ENCODE measurements at regions not wholly inside any gene's neighbourhood (a gene's known extent, or its start where the extent isn't known, plus 50 kb on each side); places are given as distances from the start of the nearest gene placed in this dataset.

DNA sequence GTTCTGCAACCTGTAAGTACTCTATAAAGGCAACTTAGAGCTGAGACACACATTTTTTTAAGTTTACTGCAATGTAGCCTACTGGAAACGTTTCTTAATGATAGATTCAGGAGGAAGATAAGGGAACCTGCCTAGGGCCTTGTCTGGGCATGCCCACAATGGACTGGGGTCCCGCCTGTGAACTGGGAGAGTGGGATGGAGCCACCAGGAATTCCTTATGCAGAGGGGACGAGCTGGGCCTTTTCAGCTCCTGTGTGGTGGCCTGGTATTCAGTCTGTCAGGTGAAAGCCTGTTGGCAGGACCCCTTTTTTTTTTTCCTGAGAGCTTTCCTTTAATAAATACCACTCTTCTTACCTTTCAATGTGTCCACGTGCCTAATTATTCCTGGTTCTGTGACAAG lies 384.4 kb upstream of the ZWINT start (continued):
- TF ChIP-seq, protein P1, sequence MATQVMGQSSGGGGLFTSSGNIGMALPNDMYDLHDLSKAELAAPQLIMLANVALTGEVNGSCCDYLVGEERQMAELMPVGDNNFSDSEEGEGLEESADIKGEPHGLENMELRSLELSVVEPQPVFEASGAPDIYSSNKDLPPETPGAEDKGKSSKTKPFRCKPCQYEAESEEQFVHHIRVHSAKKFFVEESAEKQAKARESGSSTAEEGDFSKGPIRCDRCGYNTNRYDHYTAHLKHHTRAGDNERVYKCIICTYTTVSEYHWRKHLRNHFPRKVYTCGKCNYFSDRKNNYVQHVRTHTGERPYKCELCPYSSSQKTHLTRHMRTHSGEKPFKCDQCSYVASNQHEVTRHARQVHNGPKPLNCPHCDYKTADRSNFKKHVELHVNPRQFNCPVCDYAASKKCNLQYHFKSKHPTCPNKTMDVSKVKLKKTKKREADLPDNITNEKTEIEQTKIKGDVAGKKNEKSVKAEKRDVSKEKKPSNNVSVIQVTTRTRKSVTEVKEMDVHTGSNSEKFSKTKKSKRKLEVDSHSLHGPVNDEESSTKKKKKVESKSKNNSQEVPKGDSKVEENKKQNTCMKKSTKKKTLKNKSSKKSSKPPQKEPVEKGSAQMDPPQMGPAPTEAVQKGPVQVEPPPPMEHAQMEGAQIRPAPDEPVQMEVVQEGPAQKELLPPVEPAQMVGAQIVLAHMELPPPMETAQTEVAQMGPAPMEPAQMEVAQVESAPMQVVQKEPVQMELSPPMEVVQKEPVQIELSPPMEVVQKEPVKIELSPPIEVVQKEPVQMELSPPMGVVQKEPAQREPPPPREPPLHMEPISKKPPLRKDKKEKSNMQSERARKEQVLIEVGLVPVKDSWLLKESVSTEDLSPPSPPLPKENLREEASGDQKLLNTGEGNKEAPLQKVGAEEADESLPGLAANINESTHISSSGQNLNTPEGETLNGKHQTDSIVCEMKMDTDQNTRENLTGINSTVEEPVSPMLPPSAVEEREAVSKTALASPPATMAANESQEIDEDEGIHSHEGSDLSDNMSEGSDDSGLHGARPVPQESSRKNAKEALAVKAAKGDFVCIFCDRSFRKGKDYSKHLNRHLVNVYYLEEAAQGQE (IDR thresholded peaks at IDR 0.05; ENCODE audit: unreplicated experiment): no peak
- TF ChIP-seq JUNB (IDR thresholded peaks at IDR 0.05; ENCODE audit: unreplicated experiment) (no peak), CREB1 (CRISPR knock-in tag; IDR thresholded peaks at IDR 0.05; ENCODE audit: low read depth) (no peak)

DNA sequence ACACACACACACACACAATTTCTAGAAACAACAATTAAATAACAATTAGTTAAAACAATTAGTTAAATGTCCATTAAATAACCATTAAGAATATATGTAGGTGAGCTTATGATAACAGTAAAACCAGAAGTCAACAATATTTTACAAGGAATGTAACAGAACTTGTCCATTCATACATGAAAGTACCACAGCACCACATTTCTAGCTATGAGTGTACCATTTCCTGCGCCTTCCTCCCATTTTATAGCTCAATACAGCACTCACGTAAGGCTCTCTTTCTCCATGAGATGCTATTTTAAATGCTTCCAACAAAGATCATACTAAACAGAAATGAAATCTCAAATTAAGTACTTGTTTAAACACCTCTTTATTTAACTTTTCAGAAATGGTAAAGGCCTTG lies 367.3 kb upstream of the ZWINT start:
- no peaks in the 10 kb centered on the region for H3K79me2 ChIP-seq (replicated peaks; ENCODE audit: insufficient read depth)

DNA sequence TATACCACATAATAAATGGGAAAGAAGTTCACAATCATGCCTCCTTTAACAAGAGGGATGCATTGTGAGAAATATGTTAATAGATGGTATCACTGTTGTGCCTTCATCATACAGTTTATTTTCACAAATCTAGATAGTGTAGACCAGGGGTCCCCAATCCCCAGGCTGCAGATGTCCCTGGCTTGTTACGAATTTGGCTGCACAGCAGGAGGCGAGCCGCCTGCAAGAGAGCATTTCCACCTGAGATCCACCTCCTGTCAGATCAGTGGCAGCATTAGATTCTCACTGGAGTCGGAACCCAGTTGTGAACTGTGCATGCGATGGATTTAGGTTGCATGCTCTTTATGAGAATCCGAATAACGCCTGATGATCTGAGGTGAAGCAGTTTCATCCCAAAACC lies 361.9 kb upstream of the ZWINT start:
- Histone ChIP-seq H2AFZ (no peak overlapping the region), H3K27me3 (ENCODE audit: insufficient read depth) (no peaks in the 10 kb centered on the region), H3K27ac (ENCODE audit: low read depth) (no peak overlapping the region), H3K9me2 (ENCODE audit: insufficient read depth) (no peaks in the 10 kb centered on the region), H3K4me2 (no peak overlapping the region), H3F3A (replicated peaks; ENCODE audit: low read depth) (no peaks in the 10 kb centered on the region), H4K20me1 (replicated peaks; ENCODE audit: insufficient read depth) (no peaks in the 10 kb centered on the region), H3K79me2 (replicated peaks; ENCODE audit: insufficient read depth) (no peaks in the 10 kb centered on the region), H3K4me1 (ENCODE audit: insufficient read depth) (no peaks in the 10 kb centered on the region), H3K36me3 (ENCODE audit: insufficient read depth) (no peaks in the 10 kb centered on the region), H3K4me3 (no peak overlapping the region)
- no peaks in the 10 kb centered on the region for H3K27me3 Mint-ChIP-seq (ENCODE audit: insufficient read depth, low read depth, poor library complexity)
- peaks cover 2% of the 10 kb centered on the region; the same call in 1 of the 3 replicates for H3K4me1 Mint-ChIP-seq
- H3K4me3 Mint-ChIP-seq: no peak overlapping the region
- DNase-seq (ENCODE audit: low spot score) (peak; percentile 13), ATAC-seq (no peak)
- no peaks in the 10 kb centered on the region for H3K9me3 Mint-ChIP-seq
- no peak overlapping the region for H3K27ac Mint-ChIP-seq
- no peaks in the 10 kb centered on the region for H3K36me3 Mint-ChIP-seq (ENCODE audit: low read depth)
- TF ChIP-seq STAT1 (IDR thresholded peaks at IDR 0.05; ENCODE audit: unreplicated experiment) (no peak), ZNF114 (CRISPR knock-in tag; IDR thresholded peaks at IDR 0.05) (no peak), NANOG (IDR thresholded peaks at IDR 0.05; ENCODE audit: borderline replicate concordance) (no peak), EZH2 (IDR thresholded peaks at IDR 0.05; ENCODE audit: low read depth, unreplicated experiment) (no peak), JUNB (IDR thresholded peaks at IDR 0.05; ENCODE audit: unreplicated experiment) (no peak), POLR2AphosphoS5 (IDR thresholded peaks at IDR 0.05; ENCODE audit: low read depth) (no peak)
- TF ChIP-seq, protein P2, sequence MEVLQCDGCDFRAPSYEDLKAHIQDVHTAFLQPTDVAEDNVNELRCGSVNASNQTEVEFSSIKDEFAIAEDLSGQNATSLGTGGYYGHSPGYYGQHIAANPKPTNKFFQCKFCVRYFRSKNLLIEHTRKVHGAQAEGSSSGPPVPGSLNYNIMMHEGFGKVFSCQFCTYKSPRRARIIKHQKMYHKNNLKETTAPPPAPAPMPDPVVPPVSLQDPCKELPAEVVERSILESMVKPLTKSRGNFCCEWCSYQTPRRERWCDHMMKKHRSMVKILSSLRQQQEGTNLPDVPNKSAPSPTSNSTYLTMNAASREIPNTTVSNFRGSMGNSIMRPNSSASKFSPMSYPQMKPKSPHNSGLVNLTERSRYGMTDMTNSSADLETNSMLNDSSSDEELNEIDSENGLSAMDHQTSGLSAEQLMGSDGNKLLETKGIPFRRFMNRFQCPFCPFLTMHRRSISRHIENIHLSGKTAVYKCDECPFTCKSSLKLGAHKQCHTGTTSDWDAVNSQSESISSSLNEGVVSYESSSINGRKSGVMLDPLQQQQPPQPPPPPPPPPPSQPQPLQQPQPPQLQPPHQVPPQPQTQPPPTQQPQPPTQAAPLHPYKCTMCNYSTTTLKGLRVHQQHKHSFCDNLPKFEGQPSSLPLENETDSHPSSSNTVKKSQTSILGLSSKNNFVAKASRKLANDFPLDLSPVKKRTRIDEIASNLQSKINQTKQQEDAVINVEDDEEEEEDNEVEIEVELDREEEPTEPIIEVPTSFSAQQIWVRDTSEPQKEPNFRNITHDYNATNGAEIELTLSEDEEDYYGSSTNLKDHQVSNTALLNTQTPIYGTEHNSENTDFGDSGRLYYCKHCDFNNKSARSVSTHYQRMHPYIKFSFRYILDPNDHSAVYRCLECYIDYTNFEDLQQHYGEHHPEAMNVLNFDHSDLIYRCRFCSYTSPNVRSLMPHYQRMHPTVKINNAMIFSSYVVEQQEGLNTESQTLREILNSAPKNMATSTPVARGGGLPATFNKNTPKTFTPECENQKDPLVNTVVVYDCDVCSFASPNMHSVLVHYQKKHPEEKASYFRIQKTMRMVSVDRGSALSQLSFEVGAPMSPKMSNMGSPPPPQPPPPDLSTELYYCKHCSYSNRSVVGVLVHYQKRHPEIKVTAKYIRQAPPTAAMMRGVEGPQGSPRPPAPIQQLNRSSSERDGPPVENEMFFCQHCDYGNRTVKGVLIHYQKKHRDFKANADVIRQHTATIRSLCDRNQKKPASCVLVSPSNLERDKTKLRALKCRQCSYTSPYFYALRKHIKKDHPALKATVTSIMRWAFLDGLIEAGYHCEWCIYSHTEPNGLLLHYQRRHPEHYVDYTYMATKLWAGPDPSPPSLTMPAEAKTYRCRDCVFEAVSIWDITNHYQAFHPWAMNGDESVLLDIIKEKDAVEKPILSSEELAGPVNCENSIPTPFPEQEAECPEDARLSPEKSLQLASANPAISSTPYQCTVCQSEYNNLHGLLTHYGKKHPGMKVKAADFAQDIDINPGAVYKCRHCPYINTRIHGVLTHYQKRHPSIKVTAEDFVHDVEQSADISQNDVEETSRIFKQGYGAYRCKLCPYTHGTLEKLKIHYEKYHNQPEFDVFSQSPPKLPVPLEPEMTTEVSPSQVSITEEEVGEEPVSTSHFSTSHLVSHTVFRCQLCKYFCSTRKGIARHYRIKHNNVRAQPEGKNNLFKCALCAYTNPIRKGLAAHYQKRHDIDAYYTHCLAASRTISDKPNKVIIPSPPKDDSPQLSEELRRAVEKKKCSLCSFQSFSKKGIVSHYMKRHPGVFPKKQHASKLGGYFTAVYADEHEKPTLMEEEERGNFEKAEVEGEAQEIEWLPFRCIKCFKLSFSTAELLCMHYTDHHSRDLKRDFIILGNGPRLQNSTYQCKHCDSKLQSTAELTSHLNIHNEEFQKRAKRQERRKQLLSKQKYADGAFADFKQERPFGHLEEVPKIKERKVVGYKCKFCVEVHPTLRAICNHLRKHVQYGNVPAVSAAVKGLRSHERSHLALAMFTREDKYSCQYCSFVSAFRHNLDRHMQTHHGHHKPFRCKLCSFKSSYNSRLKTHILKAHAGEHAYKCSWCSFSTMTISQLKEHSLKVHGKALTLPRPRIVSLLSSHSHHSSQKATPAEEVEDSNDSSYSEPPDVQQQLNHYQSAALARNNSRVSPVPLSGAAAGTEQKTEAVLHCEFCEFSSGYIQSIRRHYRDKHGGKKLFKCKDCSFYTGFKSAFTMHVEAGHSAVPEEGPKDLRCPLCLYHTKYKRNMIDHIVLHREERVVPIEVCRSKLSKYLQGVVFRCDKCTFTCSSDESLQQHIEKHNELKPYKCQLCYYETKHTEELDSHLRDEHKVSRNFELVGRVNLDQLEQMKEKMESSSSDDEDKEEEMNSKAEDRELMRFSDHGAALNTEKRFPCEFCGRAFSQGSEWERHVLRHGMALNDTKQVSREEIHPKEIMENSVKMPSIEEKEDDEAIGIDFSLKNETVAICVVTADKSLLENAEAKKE (CRISPR knock-in tag; IDR thresholded peaks at IDR 0.05): no peak

More for the DNA sequence above, 367.3 kb upstream of the ZWINT start:
- H3K4me2 ChIP-seq: no peak overlapping the region
- Mint-ChIP-seq H3K4me1 (peaks cover 2% of the 10 kb centered on the region; the same call in 1 of the 3 replicates), H3K27ac (no peak overlapping the region), H3K9me3 (no peaks in the 10 kb centered on the region), H3K27me3 (ENCODE audit: insufficient read depth, low read depth, poor library complexity) (no peaks in the 10 kb centered on the region), H3K36me3 (ENCODE audit: low read depth) (no peaks in the 10 kb centered on the region), H3K4me3 (no peak overlapping the region)
- TF ChIP-seq ZNF114 (CRISPR knock-in tag; IDR thresholded peaks at IDR 0.05) (no peak), NANOG (IDR thresholded peaks at IDR 0.05; ENCODE audit: borderline replicate concordance) (no peak), POLR2AphosphoS5 (IDR thresholded peaks at IDR 0.05; ENCODE audit: low read depth) (no peak), CREB1 (CRISPR knock-in tag; IDR thresholded peaks at IDR 0.05; ENCODE audit: low read depth) (no peak)
- no peaks in the 10 kb centered on the region for H4K20me1 ChIP-seq (replicated peaks; ENCODE audit: insufficient read depth)
- DNase-seq (ENCODE audit: low spot score): no peak
- H3K4me1 ChIP-seq (ENCODE audit: insufficient read depth): no peaks in the 10 kb centered on the region
- no peak overlapping the region for H3K27ac ChIP-seq (ENCODE audit: low read depth)
- H2AFZ ChIP-seq: no peak overlapping the region
- no peaks in the 10 kb centered on the region for H3F3A ChIP-seq (replicated peaks; ENCODE audit: low read depth)
- no peaks in the 10 kb centered on the region for H3K27me3 ChIP-seq (ENCODE audit: insufficient read depth)
- H3K36me3 ChIP-seq (ENCODE audit: insufficient read depth): no peaks in the 10 kb centered on the region
- no peak overlapping the region for H3K4me3 ChIP-seq
- no peaks in the 10 kb centered on the region for H3K9me2 ChIP-seq (ENCODE audit: insufficient read depth)
- ATAC-seq: no peak
